Stimulated activated CD8-positive, alpha-beta memory T cell treated with anti-CD3 and anti-CD28 coated beads, Interleukin-15, amount 100 ng/mL, for 1 hour (primary cell): ENCODE measurements at regions not wholly inside any gene's neighbourhood (a gene's known extent, or its start where the extent isn't known, plus 50 kb on each side); places are given as distances from the start of the nearest gene placed in this dataset.
"Not testable (repeated sequence)": the region's sequence is repeated elsewhere in the genome, so short reads cannot be mapped to it uniquely, and the experiment has no call there.

Experiments used
- DNase-seq: peaks from one replicate; pipeline ENCODE4 v3.0.0-alpha.2; 2020; ENCODE audit warnings: low read depth

DNA sequence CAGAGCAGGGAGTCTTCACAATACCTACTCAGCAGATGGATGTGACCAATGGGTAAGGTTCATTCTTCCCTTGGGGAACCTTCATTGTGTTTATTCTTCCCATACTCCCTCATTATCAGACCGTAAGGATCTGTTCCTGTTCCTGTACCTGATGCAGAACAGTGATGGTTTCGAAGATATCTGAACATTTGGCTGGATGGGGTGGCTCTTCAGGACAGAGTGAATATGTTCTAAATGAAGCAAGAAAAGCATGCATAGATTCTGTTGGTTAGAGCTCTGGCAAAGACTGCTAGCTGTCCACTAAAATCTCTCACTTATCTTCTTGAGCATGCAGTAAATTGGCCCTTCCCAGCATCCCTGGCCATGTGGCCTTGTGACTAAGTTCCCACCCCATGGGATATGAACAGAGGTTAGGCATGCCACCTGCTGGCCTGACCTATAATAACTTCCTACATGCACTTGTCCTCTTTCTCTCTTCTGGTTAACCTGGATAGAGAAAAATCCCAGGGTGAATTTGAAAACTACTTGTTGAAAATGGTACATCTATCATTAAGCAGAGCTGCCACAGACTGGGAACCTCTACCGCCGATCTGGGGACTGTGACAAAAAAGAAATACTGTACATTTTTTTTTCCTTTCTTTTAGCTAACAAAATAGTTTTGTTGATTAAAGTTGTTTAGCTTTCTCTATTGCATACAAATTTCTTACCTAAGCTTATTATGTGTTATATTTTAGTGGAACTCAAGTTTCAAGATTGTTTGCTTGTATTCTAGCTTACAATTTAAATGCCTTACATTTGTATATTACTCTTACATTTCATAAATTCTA is 60.0 kb upstream of the BANK1 start:
- DNase-seq: peak; percentile 6

- no peak for DNase-seq
These were observed 63.3 kb upstream of the BANK1 start for GRCh38 chr4:101727238-101727637.

GRCh38 chr4:101724093-101724492 is 66.4 kb upstream of the BANK1 start:
- no peak for DNase-seq

DNA sequence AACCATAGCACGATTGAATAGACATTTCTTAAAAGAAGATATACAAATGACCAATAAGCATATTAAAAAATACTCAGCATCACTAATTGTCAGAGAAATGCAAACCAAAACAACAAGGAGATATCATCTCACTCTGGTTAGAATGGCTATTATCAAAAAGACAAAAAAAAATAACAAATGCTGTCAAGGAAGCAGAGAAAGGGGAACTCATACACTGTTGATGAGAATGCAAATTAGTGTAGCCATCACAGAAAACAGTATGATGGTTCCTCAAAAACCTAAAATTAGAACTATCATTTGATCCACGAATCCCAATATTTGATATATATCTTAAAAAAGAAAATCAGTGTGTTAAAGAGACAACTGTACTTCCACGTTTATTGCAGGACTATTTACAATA is 71.7 kb upstream of the BANK1 start:
- DNase-seq: no peak

- DNase-seq: no peak
These were observed 78.8 kb upstream of the BANK1 start for GRCh38 chr4:101711590-101712260.

GRCh38 chr4:101710806-101711205 is 79.7 kb upstream of the BANK1 start:
- no peak for DNase-seq

GRCh38 chr4:101708293-101709039 is 82.1 kb upstream of the BANK1 start:
- no peak for DNase-seq

GRCh38 chr4:101707596-101707995 is 82.9 kb upstream of the BANK1 start:
- no peak for DNase-seq

- no peak for DNase-seq
These were observed 83.9 kb upstream of the BANK1 start for GRCh38 chr4:101706535-101707057.

- DNase-seq: no peak
These were observed 89.0 kb upstream of the BANK1 start for GRCh38 chr4:101701551-101701950.

DNA sequence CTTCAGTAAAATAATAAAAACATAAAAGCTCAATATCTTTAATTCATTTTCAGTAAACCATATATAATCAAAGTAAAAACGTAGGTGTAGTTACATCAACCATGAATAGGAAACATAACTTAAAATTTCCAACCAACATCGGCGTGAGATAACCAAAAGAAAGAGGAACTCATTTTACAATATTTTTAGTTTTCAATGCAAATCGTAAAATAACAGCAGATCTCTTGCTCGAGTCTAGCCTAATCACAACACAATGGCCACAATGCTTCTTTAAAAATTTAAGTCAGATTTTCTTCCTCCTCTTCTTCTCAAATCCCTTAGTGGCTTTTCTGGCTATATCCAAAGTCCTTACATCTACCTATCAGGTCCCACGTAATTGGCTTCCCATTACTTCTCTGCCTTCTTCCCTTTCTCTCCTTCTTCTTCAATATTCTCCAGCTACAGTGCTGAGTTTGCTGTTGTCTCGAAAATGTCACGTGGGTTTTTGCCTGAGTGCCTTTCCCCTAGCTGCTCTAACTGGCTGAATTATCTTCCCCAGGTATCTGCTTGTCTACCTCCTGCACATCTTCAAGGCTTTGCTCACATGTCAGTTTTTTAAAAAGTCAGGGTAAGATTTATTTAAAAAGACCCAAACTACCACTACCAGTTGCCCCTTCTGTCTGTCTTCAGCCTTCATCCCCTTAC is 90.9 kb upstream of the BANK1 start:
- no peak for DNase-seq

GRCh38 chr4:101697266-101697665 is 93.3 kb upstream of the BANK1 start:
- DNase-seq: no peak

DNA sequence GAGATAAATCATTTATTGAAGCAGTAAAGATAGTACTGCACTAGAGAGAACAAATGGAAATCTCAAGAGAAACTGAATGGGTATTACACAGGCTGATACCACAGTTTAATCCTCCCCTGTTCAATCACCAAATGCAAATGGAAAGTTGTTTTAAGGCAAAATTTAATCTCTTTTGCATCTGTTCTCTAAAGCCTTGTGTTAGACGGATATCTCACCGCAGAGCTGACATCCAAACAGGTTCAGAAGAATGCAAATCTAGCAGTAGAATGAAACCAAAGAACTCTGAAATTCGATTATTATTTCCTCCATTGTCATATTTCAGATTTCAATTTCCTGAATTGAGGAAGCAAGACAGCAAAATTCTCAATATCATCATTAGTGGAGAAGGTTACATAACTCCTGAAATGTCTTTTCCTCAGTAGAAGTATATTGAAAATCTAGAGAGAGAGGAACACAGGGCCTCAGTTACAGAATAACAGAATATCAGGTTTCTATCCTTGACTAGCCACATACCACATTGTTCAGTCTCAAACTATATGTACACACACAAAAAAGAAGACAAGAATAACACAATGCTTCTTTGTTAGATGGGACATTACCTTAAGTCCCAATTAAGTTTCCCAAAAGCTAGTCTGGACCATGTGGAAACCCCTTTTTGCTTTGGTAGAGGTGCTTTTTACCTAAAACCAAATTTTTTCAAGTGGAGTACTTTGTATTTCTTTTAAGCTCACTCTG is 94.1 kb upstream of the BANK1 start:
- no peak for DNase-seq

DNA sequence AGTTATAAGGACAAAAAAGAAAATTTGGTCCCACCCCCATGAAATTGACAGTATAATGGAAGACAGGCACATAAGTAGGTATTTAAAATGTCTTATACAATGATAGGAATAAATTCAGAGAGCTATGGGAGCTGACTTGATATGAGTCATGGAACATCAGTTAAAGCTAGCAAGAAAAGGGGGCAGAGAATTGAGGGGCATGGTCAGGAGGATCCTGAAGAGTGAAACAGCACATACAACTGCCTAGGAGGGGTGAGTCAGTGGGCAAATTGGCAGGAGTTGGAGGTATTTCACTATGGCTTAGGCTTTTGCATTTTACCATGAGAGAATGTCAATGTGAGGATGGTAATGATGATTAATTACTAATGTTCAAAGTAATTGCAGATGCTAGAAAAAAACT is 95.4 kb upstream of the BANK1 start:
- no peak for DNase-seq

DNA sequence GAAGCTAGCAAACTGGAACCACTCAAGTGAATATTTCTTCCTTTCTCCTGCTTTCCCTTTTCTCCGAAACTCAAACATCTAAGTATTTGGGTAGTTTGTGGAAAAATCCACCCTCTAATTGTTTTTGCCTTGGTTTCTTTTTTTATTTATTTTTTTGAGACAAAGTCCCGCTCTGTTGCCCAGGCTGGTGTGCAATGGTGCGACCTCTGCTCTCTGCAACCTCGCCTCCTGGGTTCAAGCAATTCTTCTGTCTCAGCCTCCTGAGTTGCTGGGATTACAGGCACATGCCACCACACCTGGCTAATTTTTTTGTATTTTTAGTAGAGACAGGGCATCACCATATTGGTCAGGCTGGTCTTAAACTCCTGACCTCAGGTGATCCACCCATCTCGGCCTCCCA is 96.1 kb upstream of the BANK1 start:
- not testable (repeated sequence) for DNase-seq

- no peak for DNase-seq
These were observed 96.6 kb upstream of the BANK1 start for GRCh38 chr4:101693842-101694398.

- no peak for DNase-seq
These were observed 101.3 kb upstream of the BANK1 start for GRCh38 chr4:101689220-101689619.

GRCh38 chr4:101685126-101685525 is 105.4 kb upstream of the BANK1 start:
- DNase-seq: no peak

GRCh38 chr4:101682946-101683345 is 107.6 kb upstream of the BANK1 start:
- no peak for DNase-seq

- DNase-seq: no peak
These were observed 112.3 kb upstream of the BANK1 start for GRCh38 chr4:101678180-101678579.

DNA sequence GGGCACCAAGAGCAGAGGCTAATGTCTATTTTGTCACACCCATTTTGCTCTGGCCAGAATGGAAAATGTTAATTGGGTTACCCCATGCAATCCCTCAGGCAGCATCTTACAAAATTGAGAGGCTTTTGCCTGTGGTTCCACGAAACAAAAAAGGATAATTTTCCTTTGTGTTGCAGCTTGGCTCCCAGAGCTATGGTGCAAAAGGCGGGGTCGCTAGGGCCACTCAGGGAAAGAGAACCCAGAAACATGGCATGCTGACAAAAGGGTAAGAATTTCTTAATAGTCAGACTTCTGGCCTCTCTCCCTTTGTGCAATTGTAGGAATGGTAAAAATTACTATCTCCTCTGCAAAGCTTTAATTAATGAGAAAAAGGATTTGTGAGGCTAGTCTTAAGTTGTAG is 119.6 kb upstream of the BANK1 start:
- DNase-seq: no peak
